ENCODE measurements at regions not wholly inside any gene's neighbourhood (a gene's known extent, or its start where the extent isn't known, plus 50 kb on each side); places are given as distances from the start of the nearest gene placed in this dataset.

DNA sequence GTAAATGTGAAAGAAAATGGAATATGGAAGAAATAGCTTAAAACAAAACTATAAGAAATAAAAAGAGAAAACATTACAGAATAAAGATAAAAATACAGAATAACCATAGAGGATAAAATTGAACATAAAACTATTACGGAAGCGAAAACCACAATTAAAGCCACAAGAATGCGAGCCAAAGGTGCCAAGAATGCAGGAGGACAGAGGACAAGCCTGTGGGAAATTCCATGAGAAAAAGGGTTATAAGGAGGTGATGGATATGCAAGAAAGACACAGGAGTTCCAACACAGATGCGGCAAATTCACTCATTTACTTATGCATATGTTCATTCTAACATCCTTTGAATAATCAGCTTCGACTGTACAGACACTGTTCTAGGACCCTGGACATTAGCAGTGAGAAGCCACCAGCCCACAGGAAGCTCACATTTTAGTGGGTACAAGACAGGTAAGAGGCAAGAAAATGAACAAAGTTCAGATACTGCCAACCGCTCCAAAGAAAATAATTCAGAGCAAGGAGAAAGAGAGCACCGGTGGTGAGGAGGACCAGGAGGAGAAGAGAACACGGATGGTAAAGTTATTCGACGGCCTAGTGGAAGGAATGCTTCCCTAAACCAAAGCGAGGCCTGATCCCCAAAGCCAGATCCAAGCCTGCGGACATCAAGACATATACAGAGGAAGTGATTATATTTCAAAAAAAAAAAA is 213.7 kb upstream of the MGMT start:
- no peak for DNase-seq (ENCODE audit: low read depth in 2 of 3, low spot score in 2 of 3)

DNA sequence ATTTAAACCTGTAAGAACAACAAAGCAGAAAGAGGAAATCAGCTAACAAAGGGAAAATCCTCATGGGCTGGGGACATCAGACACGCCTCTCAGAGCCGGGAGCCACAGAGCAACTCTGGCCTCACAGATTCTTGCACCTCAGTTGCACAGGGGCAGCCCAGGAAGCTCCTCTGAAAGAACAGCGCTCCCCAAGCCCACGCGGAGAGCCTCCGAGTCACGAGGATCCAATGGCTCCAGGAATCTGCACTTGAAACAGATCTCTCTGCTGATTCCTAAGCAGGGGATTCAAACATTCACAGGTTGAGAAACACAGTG is 213.2 kb upstream of the MGMT start:
- DNase-seq (ENCODE audit: low read depth in 2 of 3, low spot score in 2 of 3) = peak in 1 of 3 donors; percentile 32

GRCh38 chr10:129258283-129258923 is 208.6 kb upstream of the MGMT start:
- DNase-seq (ENCODE audit: low read depth in 2 of 3, low spot score in 2 of 3) = no peak

GRCh38 chr10:129259128-129259815 is 207.8 kb upstream of the MGMT start:
- DNase-seq (ENCODE audit: low read depth in 2 of 3, low spot score in 2 of 3) = no peak

DNA sequence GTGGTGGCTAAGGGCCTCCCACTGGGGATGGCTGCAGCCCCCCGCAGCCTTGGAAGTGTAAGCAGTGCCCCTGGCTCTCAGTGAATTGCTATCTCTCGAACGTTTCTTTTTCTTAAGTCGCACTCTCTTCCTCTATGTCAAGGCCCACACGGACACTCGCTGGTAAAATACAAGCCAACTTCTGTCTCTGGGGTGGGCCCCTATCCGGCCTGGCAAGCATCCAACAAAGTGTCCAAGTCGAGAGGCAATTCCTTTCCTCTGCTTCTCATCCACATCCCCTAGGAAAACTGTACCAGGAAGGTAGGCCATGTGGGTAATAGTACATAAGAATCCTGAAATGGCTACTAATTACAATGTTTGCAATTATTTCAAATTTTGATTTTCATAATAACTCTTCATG is 194.9 kb upstream of the MGMT start:
- DNase-seq (ENCODE audit: low read depth in 2 of 3, low spot score in 2 of 3) = no peak

DNA sequence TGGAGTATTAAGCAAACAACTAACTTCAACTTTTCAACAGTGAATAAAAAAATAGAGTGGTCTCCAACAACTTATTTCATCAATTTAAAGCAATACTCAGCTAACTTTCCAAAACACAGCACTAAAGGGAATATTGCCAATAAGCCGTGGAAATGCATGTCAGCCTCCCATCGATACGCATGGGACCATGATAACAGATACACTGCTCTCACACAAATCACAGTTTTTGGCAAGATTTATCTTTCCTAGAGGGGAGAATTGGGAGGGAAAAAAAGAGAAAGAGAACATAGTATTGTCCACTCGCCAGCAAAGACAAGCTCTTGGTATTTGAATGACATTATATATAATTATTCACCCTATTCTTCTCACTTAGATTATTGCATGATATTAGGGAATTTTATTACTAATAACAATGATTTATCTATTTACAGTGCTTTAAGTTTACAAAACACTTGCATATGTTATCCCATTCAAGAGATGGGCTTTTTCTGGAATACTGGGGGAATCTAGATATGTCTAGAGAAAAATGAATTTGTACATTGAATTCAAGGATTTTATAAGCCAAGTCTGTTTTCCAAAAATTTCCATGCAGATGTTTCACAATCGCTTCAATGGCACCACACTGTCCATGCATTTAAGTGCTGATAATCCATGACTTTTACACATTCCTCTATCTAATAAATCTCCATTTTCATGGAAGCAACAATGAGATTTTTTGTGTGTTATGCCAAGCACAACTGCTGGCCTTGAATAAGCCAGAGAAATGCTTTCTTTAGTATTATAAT is 194.0 kb upstream of the MGMT start:
- no peak for DNase-seq (ENCODE audit: low read depth in 2 of 3, low spot score in 2 of 3)

DNA sequence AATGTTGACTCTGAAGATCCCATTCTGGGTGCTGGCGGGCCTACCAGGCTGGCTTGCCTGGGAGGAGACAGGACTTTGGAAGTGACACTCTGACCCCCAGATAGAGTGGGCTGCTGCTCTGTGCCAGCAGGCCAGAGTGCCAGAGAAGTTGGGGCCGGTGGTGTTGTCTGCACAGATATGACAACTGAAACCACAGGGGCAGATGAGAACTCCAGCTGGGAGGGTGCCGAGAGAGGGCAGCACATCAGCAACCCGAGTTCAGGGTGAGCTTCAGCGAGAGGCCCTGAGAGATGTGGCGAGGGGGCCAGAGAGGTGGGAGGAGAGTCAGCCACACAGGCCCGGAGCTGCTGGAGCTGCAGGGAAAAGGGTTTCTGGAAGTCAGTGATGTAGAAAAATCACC is 193.2 kb upstream of the MGMT start:
- no peak for DNase-seq (ENCODE audit: low read depth in 2 of 3, low spot score in 2 of 3)

DNA sequence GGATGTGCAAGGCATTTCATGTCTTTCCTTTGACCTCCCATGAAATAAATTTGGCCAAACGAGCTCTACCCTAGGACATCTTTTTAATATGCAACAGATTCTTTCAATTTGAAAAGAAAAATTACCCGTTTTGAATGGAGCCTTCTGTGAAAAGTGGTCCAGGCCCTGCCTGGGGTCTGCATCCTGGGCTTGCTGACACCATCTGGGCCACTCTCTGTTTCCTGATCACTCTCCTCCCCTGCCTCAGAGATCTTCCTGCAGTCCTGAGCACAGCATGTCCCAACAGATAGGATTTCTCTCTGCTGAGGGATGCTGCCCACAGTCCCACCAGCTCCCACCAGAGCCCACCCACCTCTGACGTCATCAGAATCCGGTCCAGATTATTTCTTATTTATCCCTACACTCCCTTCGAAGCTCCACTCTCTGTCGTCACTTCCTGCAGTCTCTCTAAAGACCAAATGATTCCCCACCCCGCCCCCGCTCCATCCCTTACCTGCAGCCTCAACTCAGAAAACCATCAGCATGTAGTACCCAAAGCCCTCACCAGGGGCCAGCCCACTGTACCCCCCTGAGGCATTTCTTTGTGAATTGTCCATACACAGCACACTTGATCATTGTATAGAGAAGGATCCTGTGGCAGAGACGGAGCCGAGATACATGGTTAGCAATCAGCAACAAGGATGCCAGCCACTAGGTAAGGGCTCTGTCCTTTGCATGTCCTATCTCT is 192.1 kb upstream of the MGMT start:
- peak in 1 of 3 donors; percentile 6 for DNase-seq (ENCODE audit: low read depth in 2 of 3, low spot score in 2 of 3)

- peak in 2 of 3 donors; percentile 17 to 35 for DNase-seq (ENCODE audit: low read depth in 2 of 3, low spot score in 2 of 3)
Measured at GRCh38 chr10:129275886-129276285, 191.2 kb upstream of the MGMT start.

DNA sequence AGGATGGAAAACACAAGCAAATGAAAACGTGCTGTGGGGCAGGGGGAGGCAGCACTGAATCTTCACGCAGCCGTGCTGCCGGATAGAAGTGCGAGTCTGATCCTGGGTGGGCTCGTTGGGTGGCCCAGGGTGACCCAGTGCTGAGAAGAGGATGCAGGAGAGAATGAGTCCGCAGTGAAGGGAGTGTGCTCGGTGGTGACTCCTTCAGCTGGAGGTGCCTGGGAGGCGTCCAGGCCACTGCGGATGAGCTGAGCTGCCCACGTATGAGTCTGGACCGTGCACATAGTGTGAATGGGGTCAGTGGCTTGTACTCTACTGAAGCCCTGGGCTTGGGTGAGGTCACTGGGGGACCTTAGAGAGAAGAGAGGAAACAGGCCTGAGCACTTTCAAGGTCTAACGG is 190.0 kb upstream of the MGMT start:
- DNase-seq (ENCODE audit: low read depth in 2 of 3, low spot score in 2 of 3) = no peak

- no peak for DNase-seq (ENCODE audit: low read depth in 2 of 3, low spot score in 2 of 3)
Measured at GRCh38 chr10:129277841-129278240, 189.2 kb upstream of the MGMT start.

DNA sequence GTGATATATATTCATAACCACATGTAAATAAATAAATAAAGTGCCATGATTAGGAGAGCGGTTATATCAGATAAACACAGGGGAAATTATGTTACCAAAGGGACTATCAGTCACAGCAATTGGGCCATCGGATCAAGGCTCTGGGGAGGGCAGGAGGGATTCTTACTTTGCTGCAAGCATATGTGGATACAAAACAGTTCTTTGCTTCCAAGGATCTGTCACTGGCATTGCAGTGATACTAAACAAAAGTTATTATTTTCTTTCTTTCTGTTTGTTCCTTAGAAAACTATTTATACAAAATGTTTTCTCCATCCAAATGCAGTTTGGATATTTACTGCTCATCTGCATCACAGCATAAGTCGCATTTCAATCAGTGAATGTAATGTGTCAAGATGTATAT is 188.4 kb upstream of the MGMT start:
- no peak for DNase-seq (ENCODE audit: low read depth in 2 of 3, low spot score in 2 of 3)

- DNase-seq (ENCODE audit: low read depth in 2 of 3, low spot score in 2 of 3) = no peak
Measured at GRCh38 chr10:129279446-129280154, 187.4 kb upstream of the MGMT start.

DNA sequence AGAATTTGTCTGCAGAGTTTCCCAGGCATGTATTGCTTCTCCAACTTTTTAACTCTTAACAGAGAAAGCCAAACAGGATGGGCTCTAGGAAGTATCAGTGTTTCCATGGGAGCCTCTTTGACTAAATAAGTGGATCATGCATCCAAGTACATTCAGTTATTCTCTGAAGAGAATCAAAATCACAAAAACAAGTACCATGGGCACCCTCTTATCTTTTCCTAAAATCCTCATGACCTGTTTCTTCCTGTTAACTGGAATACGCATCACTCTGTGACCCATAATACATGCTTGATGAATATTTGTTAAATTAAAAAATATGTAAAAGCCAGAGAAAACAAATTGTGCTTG is 186.9 kb upstream of the MGMT start:
- no peak for DNase-seq (ENCODE audit: low read depth in 2 of 3, low spot score in 2 of 3)

DNA sequence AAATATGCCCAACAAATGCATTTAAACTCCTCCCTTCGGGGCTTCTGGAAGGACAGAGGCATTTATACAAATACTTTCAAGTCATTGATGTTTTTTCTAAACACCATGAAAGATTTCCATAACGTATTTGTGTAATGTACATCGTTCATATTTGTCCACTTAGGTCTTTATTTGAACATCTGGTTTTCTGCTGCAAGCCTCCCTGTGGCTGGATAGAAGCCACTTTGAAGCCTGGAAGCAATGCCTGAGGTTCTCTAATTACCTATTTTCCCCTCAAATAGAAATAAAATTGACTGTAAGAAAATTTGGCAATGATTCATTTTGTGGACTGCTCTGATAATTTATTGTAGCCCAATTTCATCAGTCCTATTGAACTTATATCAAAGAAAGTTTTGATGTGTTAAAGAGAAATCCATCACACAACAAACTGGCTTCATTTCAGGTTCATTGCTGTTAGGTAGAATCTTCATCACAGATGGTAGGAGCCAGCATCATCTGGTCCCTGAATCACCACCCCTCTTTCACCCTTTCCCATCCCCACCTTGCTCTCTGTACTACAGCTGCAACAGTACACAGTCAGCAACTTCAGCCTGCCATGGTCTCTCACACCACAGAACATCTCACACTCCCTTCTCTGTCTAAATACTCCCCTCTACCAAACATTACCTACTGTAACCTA is 186.0 kb upstream of the MGMT start:
- DNase-seq (ENCODE audit: low read depth in 2 of 3, low spot score in 2 of 3) = no peak

DNA sequence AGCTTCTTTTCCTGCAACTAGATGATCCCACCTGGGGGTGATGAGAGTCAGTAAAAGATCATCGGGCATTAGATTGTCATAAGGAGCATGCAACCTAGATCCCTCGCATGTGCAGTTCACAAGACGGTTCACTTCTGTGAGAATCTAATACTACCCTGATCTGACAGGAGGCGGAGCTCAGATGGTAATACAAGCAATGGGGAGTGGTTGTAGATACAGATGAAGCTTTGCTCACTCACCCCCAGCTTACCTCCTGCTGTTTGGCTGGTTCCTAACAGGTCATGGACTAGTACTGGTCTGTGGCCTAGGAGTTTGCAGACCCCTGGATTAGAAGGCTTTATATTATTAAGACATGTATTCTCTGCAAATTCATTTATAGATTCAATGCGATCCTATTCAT is 181.6 kb upstream of the MGMT start:
- no peak for DNase-seq (ENCODE audit: low read depth in 2 of 3, low spot score in 2 of 3)

GRCh38 chr10:129288999-129289584 is 177.9 kb upstream of the MGMT start:
- no peak for DNase-seq (ENCODE audit: low read depth in 2 of 3, low spot score in 2 of 3)

GRCh38 chr10:129293991-129294700 is 172.9 kb upstream of the MGMT start:
- DNase-seq (ENCODE audit: low read depth in 2 of 3, low spot score in 2 of 3) = no peak

GRCh38 chr10:129294944-129295343 is 172.1 kb upstream of the MGMT start:
- no peak for DNase-seq (ENCODE audit: low read depth in 2 of 3, low spot score in 2 of 3)
